ENCODE measurements at regions not wholly inside any gene's neighbourhood (a gene's known extent, or its start where the extent isn't known, plus 50 kb on each side); places are given as distances from the start of the nearest gene placed in this dataset.

- no peak for TF ChIP-seq CTCF (IDR thresholded peaks at IDR 0.05)
- Histone ChIP-seq H3K9me3 (no peaks in the 10 kb centered on the region), H3K36me3 (no peaks in the 10 kb centered on the region), H3K4me1 (no peaks in the 10 kb centered on the region), H3K4me3 (no peak overlapping the region), H3K27ac (no peak overlapping the region), H3K27me3 (no peaks in the 10 kb centered on the region)
- DNase-seq: no peak
- intact Hi-C loops (cut with DNase I; ENCODE audit: low total_unique reads): no loop called here
These were observed 214.2 kb downstream of the CALCRL start for GRCh38 chr2:187233811-187234210.

- DNase-seq: no peak
- TF ChIP-seq CTCF (IDR thresholded peaks at IDR 0.05): no peak
These were observed 215.3 kb downstream of the CALCRL start for GRCh38 chr2:187232749-187233148.

GRCh38 chr2:187230088-187230487 lies 218.0 kb downstream of the CALCRL start:
- no peak for DNase-seq
- H3K27me3 ChIP-seq: no peaks in the 10 kb centered on the region
- no peaks in the 10 kb centered on the region for H3K36me3 ChIP-seq
- no peak overlapping the region for H3K4me3 ChIP-seq
- TF ChIP-seq POLR2A (IDR thresholded peaks at IDR 0.05) (no peak), CTCF (IDR thresholded peaks at IDR 0.05) (no peak)
- H3K27ac ChIP-seq: no peak overlapping the region
- intact Hi-C loops (cut with DNase I; ENCODE audit: low total_unique reads): no loop called here
- no peaks in the 10 kb centered on the region for H3K9me3 ChIP-seq
- no peaks in the 10 kb centered on the region for H3K4me1 ChIP-seq

More at GRCh38 chr2:187232749-187233148, 215.3 kb downstream of the CALCRL start:
- intact Hi-C loops (cut with DNase I; ENCODE audit: low total_unique reads): no loop called here
- Histone ChIP-seq H3K27ac (no peak overlapping the region), H3K4me1 (no peaks in the 10 kb centered on the region), H3K36me3 (no peaks in the 10 kb centered on the region), H3K9me3 (no peaks in the 10 kb centered on the region), H3K4me3 (no peak overlapping the region), H3K27me3 (no peaks in the 10 kb centered on the region)

- H3K27ac ChIP-seq: no peak overlapping the region
- no peak for DNase-seq
- no peaks in the 10 kb centered on the region for H3K9me3 ChIP-seq
- TF ChIP-seq CTCF (IDR thresholded peaks at IDR 0.05) (no peak), POLR2A (IDR thresholded peaks at IDR 0.05) (no peak)
- H3K27me3 ChIP-seq: no peaks in the 10 kb centered on the region
- no peak overlapping the region for H3K4me3 ChIP-seq
- no peaks in the 10 kb centered on the region for H3K4me1 ChIP-seq
- intact Hi-C loops (cut with DNase I; ENCODE audit: low total_unique reads): no loop called here
- H3K36me3 ChIP-seq: no peaks in the 10 kb centered on the region
These were observed 219.1 kb downstream of the CALCRL start for GRCh38 chr2:187228986-187229385.

- intact Hi-C loops (cut with DNase I; ENCODE audit: low total_unique reads): no loop called here
- Histone ChIP-seq H3K27me3 (no peaks in the 10 kb centered on the region), H3K9me3 (no peaks in the 10 kb centered on the region), H3K27ac (no peak overlapping the region), H3K4me3 (no peak overlapping the region), H3K4me1 (no peaks in the 10 kb centered on the region), H3K36me3 (no peaks in the 10 kb centered on the region)
- DNase-seq: no peak
- TF ChIP-seq CTCF (IDR thresholded peaks at IDR 0.05): no peak
- TF ChIP-seq POLR2A (IDR thresholded peaks at IDR 0.05): no peak
These were observed 223.1 kb downstream of the CALCRL start for GRCh38 chr2:187224989-187225388.

Measured in uterus (tissue), 3 donors.